H1 (cell line): ENCODE measurements at regions not wholly inside any gene's neighbourhood (a gene's known extent, or its start where the extent isn't known, plus 50 kb on each side); places are given as distances from the start of the nearest gene placed in this dataset.

Experiments
- CTCF ChIA-PET: fragments of 300-600 bp; sonication (Branson Sonifier 250); formaldehyde crosslinking; loops from one replicate; lab custom pipeline; 2021; ENCODE audit not compliant: partially characterized antibody; lab: Charles Lee
- POLR2A ChIA-PET: fragments of 300-600 bp; sonication (Branson Sonifier 250); formaldehyde crosslinking; loops from one replicate; lab custom pipeline; 2021; ENCODE audit warnings: inconsistent platforms; ENCODE audit not compliant: partially characterized antibody; lab: Charles Lee
- DNase-seq, 2 experiments: peaks; one replicate each; pipeline versions ENCODE4 v3.0.0 to v3.0.0-alpha.2; 2010 to 2022; ENCODE audit warnings: low spot score in 2 of 2, low read depth in 1 of 2, mixed read lengths in 1 of 2
- FAIRE-seq: peaks from 2 replicates; lab custom pipeline; 2011; peaks lifted over from hg19 to GRCh38; lab: Jason Lieb, UNC
- H2AFZ ChIP-seq: 2 replicates; pipeline ENCODE4 v1.8.1; 2012; ENCODE audit warnings: low read length, inconsistent platforms
- H2AK5ac ChIP-seq: 2 replicates; pipeline ENCODE4 v1.6.1; 2013; ENCODE audit warnings: low read depth, low read length
- H2BK120ac ChIP-seq: replicated peaks from 2 replicates; pipeline ENCODE3; 2013; ENCODE audit warnings: low read depth, low read length, inconsistent platforms
- H2BK12ac ChIP-seq: 2 replicates; pipeline ENCODE4 v1.6.1; 2013; ENCODE audit warnings: low read depth, low read length
- H2BK15ac ChIP-seq: 2 replicates; pipeline ENCODE4 v1.6.1; 2013; ENCODE audit warnings: low read length
- H2BK20ac ChIP-seq: 2 replicates; pipeline ENCODE4 v1.6.1; 2013; ENCODE audit warnings: low read length
- H2BK5ac ChIP-seq: 2 replicates; pipeline ENCODE4 v1.6.1; 2013; ENCODE audit warnings: low read depth, low read length
- H3K14ac ChIP-seq: 2 replicates; pipeline ENCODE4 v1.6.1; 2013; ENCODE audit warnings: inconsistent platforms; ENCODE audit not compliant: insufficient read length
- H3K18ac ChIP-seq: 2 replicates; pipeline ENCODE4 v1.6.1; 2013; ENCODE audit warnings: low read length; ENCODE audit errors: extremely low read depth
- H3K23ac ChIP-seq: 2 replicates; pipeline ENCODE4 v1.6.1; 2013; ENCODE audit warnings: inconsistent platforms; ENCODE audit not compliant: insufficient read length
- H3K23me2 ChIP-seq: 2 replicates; pipeline ENCODE4 v1.6.1; 2013; ENCODE audit warnings: low read depth, low read length
- H3K27ac ChIP-seq: 2 replicates; pipeline ENCODE4 v1.6.1; 2011; ENCODE audit warnings: low read depth, low read length, inconsistent platforms
- H3K27me3 ChIP-seq, 4 experiments: replicated peaks in 1 of 4; 1 replicate in 1 of 4; 2 replicates in 3 of 4; pipeline versions ENCODE4 v1.6.1 to v1.8.1; 2011 to 2013; ENCODE audit warnings: low read length in 3 of 4, mild to moderate bottlenecking in 3 of 4, inconsistent platforms in 2 of 4, mixed read lengths in 2 of 4, moderate library complexity in 1 of 4; ENCODE audit not compliant: control insufficient read depth in 3 of 4, insufficient read depth in 3 of 4; ENCODE audit errors: extremely low read depth in 1 of 4
- H3K36me3 ChIP-seq, 4 experiments: 2 replicates each; pipeline versions ENCODE4 v1.6.1 to v1.8.1; 2011 to 2013; ENCODE audit warnings: mild to moderate bottlenecking in 4 of 4, low read length in 3 of 4, moderate library complexity in 2 of 4, control low read depth in 1 of 4, inconsistent platforms in 1 of 4; ENCODE audit not compliant: insufficient read depth in 4 of 4, control insufficient read depth in 2 of 4
- H3K4ac ChIP-seq: replicated peaks from 2 replicates; pipeline ENCODE3; 2013; ENCODE audit warnings: low read length, low read depth, mixed read lengths, inconsistent platforms; ENCODE audit not compliant: insufficient read length
- H3K4me1 ChIP-seq, 4 experiments: replicated peaks in 1 of 4; 1 replicate in 1 of 4; 2 replicates in 3 of 4; pipeline versions ENCODE4 v1.6.1 to v1.8.1; 2011 to 2013; ENCODE audit warnings: low read length in 3 of 4, inconsistent platforms in 2 of 4, mixed read lengths in 1 of 4; ENCODE audit not compliant: insufficient read depth in 4 of 4, control insufficient read depth in 3 of 4
- H3K4me2 ChIP-seq, 2 experiments: 2 replicates each; pipeline versions ENCODE4 v1.6.1 to v1.8.1; 2011 to 2013; ENCODE audit warnings: low read depth in 2 of 2, low read length in 2 of 2, control low read depth in 1 of 2, inconsistent platforms in 1 of 2, mild to moderate bottlenecking in 1 of 2; ENCODE audit not compliant: insufficient read depth in 1 of 2
- H3K4me3 ChIP-seq, 4 experiments: fragments of 200-600, 300-600 bp in 1 of 4; sonication (generic), shearing (Covaris generic), sonication (Bioruptor Twin) in 1 of 4; 2 replicates each; pipeline versions ENCODE4 v1.5.1 to v1.8.1; 2011 to 2016; ENCODE audit warnings: low read length in 4 of 4, low read depth in 3 of 4, control low read depth in 2 of 4, inconsistent platforms in 2 of 4, mild to moderate bottlenecking in 2 of 4, mixed read lengths in 1 of 4, moderate library complexity in 1 of 4; ENCODE audit not compliant: insufficient read depth in 2 of 4; ENCODE audit errors: extremely low read depth in 1 of 4
- H3K56ac ChIP-seq: replicated peaks from 2 replicates; pipeline ENCODE3; 2013; ENCODE audit warnings: low read depth, mild to moderate bottlenecking, mixed read lengths, low read length, inconsistent platforms; ENCODE audit not compliant: insufficient read length
- H3K79me1 ChIP-seq: 2 replicates; pipeline ENCODE4 v1.6.1; 2013; ENCODE audit warnings: low read depth, low read length, control low read depth
- H3K79me2 ChIP-seq, 2 experiments: 2 replicates each; pipeline versions ENCODE4 v1.6.1 to v1.8.1; 2012 to 2013; ENCODE audit warnings: low read length in 2 of 2, mild to moderate bottlenecking in 2 of 2, inconsistent platforms in 1 of 2; ENCODE audit not compliant: insufficient read depth in 2 of 2, control insufficient read depth in 1 of 2
- H3K9ac ChIP-seq, 4 experiments: replicated peaks in 1 of 4; 1 replicate in 1 of 4; 2 replicates in 3 of 4; pipeline versions ENCODE4 v1.6.1 to v1.8.1; 2011 to 2013; ENCODE audit warnings: low read depth in 3 of 4, low read length in 3 of 4, control low read depth in 2 of 4, mild to moderate bottlenecking in 2 of 4, moderate library complexity in 2 of 4, inconsistent platforms in 1 of 4; ENCODE audit errors: extremely low read depth in 1 of 4
- H3K9me3 ChIP-seq, 2 experiments: 2 replicates each; pipeline versions ENCODE4 v1.6.1 to v1.8.1; 2012 to 2013; ENCODE audit warnings: mild to moderate bottlenecking in 2 of 2, moderate library complexity in 2 of 2, control low read depth in 1 of 2, inconsistent platforms in 1 of 2, low read depth in 1 of 2, low read length in 1 of 2, mixed read lengths in 1 of 2; ENCODE audit not compliant: insufficient read depth in 2 of 2
- H4K20me1 ChIP-seq, 2 experiments: replicated peaks in 1 of 2; 2 replicates each; pipeline versions ENCODE3 to v1.8.1; 2011 to 2013; ENCODE audit warnings: inconsistent platforms in 2 of 2, low read length in 2 of 2, mild to moderate bottlenecking in 1 of 2; ENCODE audit not compliant: insufficient read depth in 2 of 2, control insufficient read depth in 1 of 2
- H4K5ac ChIP-seq: 2 replicates; pipeline ENCODE4 v1.6.1; 2013; ENCODE audit warnings: low read length, low read depth, mixed read lengths, inconsistent platforms; ENCODE audit not compliant: insufficient read length
- H4K8ac ChIP-seq: 2 replicates; pipeline ENCODE4 v1.8.0; 2013; ENCODE audit warnings: mild to moderate bottlenecking, moderate library complexity, low read length, inconsistent platforms; ENCODE audit not compliant: insufficient read depth; ENCODE audit errors: extremely low read depth
- H4K91ac ChIP-seq: replicated peaks from 2 replicates; pipeline ENCODE3; 2013; ENCODE audit warnings: low read length, mixed read lengths, inconsistent platforms; ENCODE audit not compliant: insufficient read length
- CBX5 ChIP-seq: fragments of 300-800, 300-1000 bp; sonication (generic); IDR thresholded peaks from 2 replicates; pipeline ENCODE4 v1.7.1; 2016; ENCODE audit warnings: antibody characterized with exemption, low read length, low read depth
- CEBPB ChIP-seq: IDR thresholded peaks from 2 replicates; pipeline ENCODE4 v1.6.1; 2012; ENCODE audit warnings: low read depth, low read length
- GTF2F1 ChIP-seq: IDR thresholded peaks from 2 replicates; pipeline ENCODE4 v1.6.1; 2012; ENCODE audit warnings: low read depth, low read length, improper control_type of control experiment, borderline replicate concordance
- POLR2A ChIP-seq, 2 experiments: IDR thresholded peaks; 1 replicate in 1 of 2; 2 replicates in 1 of 2; pipeline ENCODE4 v1.6.1; 2011; ENCODE audit warnings: low read depth in 2 of 2, low read length in 2 of 2, mild to moderate bottlenecking in 2 of 2; ENCODE audit errors: control extremely low read depth in 1 of 2
- RAD21 ChIP-seq, 2 experiments: IDR thresholded peaks in 1 of 2; conservative IDR thresholded peaks in 1 of 2; 2 replicates each; pipeline ENCODE4 v1.6.1; 2011; ENCODE audit warnings: low read depth in 2 of 2, low read length in 2 of 2, improper control_type of control experiment in 1 of 2, inconsistent platforms in 1 of 2, mild to moderate bottlenecking in 1 of 2, moderate library complexity in 1 of 2
- TAF7 ChIP-seq: optimal IDR thresholded peaks from 2 replicates; pipeline ENCODE3; 2011; ENCODE audit warnings: low read depth, mild to moderate bottlenecking, inconsistent platforms, low read length, moderate library complexity, borderline replicate concordance
- YY1 ChIP-seq: IDR thresholded peaks from 2 replicates; pipeline ENCODE4 v1.6.1; 2011; ENCODE audit warnings: low read depth, mild to moderate bottlenecking, low read length
- TF ChIP-seq, protein P1 (sequence below), 3 experiments: IDR thresholded peaks; 1 replicate in 2 of 3; 2 replicates in 1 of 3; pipeline versions ENCODE4 v1.5.1 to v1.6.1; 2011; ENCODE audit warnings: low read length in 3 of 3, mild to moderate bottlenecking in 3 of 3, inconsistent platforms in 2 of 3, low read depth in 1 of 3, moderate library complexity in 1 of 3; ENCODE audit not compliant: insufficient read depth in 1 of 3; ENCODE audit errors: control extremely low read depth in 1 of 3

GRCh38 chr13:29696606-29697005 lies 101.1 kb upstream of the SLC7A1 start:
- POLR2A ChIA-PET, result no interaction called here
- Histone ChIP-seq H3K4me2 (no peak overlapping the region), H3K4ac (no peak overlapping the region), H3K4me3 (no peak overlapping the region), H3K79me1 (no peaks in the 10 kb centered on the region), H3K56ac (no peak overlapping the region), H2BK5ac (no peak overlapping the region), H2BK12ac (no peak overlapping the region), H3K23ac (no peak overlapping the region), H3K36me3 (no peaks in the 10 kb centered on the region), H2AFZ (no peak overlapping the region), H4K20me1 (no peaks in the 10 kb centered on the region), H3K9ac (no peak overlapping the region), H2BK20ac (no peak overlapping the region), H3K23me2 (no peaks in the 10 kb centered on the region), H3K18ac (no peak overlapping the region), H2BK120ac (no peak overlapping the region), H4K8ac (no peak overlapping the region), H2AK5ac (no peak overlapping the region), H4K91ac (no peak overlapping the region), H2BK15ac (no peak overlapping the region), H4K5ac (no peak overlapping the region), H3K9me3 (no peaks in the 10 kb centered on the region), H3K79me2 (no peaks in the 10 kb centered on the region), H3K4me1 (no peaks in the 10 kb centered on the region; a peak in 1 of 7 replicates), H3K14ac (no peak overlapping the region), H3K27me3 (no peaks in the 10 kb centered on the region), H3K27ac (no peak overlapping the region)
- no peak for FAIRE-seq
- DNase-seq, result no peak
- TF ChIP-seq TAF7, result no peak
- no peak for TF ChIP-seq POLR2A (IDR thresholded peaks at IDR 0.05; ENCODE audit: control extremely low read depth in 1 of 2, low read depth in 2 of 2, low read length in 2 of 2)
- TF ChIP-seq, protein P1, sequence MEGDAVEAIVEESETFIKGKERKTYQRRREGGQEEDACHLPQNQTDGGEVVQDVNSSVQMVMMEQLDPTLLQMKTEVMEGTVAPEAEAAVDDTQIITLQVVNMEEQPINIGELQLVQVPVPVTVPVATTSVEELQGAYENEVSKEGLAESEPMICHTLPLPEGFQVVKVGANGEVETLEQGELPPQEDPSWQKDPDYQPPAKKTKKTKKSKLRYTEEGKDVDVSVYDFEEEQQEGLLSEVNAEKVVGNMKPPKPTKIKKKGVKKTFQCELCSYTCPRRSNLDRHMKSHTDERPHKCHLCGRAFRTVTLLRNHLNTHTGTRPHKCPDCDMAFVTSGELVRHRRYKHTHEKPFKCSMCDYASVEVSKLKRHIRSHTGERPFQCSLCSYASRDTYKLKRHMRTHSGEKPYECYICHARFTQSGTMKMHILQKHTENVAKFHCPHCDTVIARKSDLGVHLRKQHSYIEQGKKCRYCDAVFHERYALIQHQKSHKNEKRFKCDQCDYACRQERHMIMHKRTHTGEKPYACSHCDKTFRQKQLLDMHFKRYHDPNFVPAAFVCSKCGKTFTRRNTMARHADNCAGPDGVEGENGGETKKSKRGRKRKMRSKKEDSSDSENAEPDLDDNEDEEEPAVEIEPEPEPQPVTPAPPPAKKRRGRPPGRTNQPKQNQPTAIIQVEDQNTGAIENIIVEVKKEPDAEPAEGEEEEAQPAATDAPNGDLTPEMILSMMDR (IDR thresholded peaks at IDR 0.05; ENCODE audit: control extremely low read depth in 1 of 3, insufficient read depth in 1 of 3, low read depth in 1 of 3, low read length in 3 of 3), result no peak
- no peak for TF ChIP-seq YY1
- no peak for TF ChIP-seq CEBPB
- TF ChIP-seq CBX5, result no peak
- no peak for TF ChIP-seq GTF2F1
- TF ChIP-seq RAD21 (IDR thresholded peaks at IDR 0.05 in 1 of 2, conservative IDR thresholded peaks at IDR 0.05 in 1 of 2; ENCODE audit: low read depth in 2 of 2, low read length in 2 of 2), result no peak
- CTCF ChIA-PET, result interaction anchor here (1.6 kb wide), 1 partner anchor 10 kb away, joined by 4 read pairs; no protein-coding TSS in a partner anchor
